ENCODE measurements at regions not wholly inside any gene's neighbourhood (a gene's known extent, or its start where the extent isn't known, plus 50 kb on each side); places are given as distances from the start of the nearest gene placed in this dataset.

GRCh38 chr2:226020956-226021355 lies 621.4 kb downstream of the NYAP2 start:
- TF ChIP-seq CTCF (IDR thresholded peaks at IDR 0.05; ENCODE audit: low read length) (no peak), EZH2 (IDR thresholded peaks at IDR 0.05; ENCODE audit: borderline replicate concordance, low read length) (no peak)

All from OCI-LY1 (cell line).